Common myeloid progenitor, CD34-positive (primary cell): ENCODE measurements at regions not wholly inside any gene's neighbourhood (a gene's known extent, or its start where the extent isn't known, plus 50 kb on each side); places are given as distances from the start of the nearest gene placed in this dataset.

Experiments
- CTCF ChIA-PET: fragments of 350-600 bp; sonication (Branson Sonifier 250); formaldehyde crosslinking; loops from one replicate; lab custom pipeline; 2021; ENCODE audit warnings: antibody characterized with exemption; lab: Charles Lee
- POLR2A ChIA-PET: fragments of 350-600 bp; sonication (Branson Sonifier 250); formaldehyde crosslinking; loops from one replicate; lab custom pipeline; 2021; ENCODE audit warnings: antibody characterized with exemption; lab: Charles Lee
- DNase-seq, 3 donors: peaks; one replicate each; pipeline versions ENCODE4 v3.0.0 to v3.0.0-alpha.2; 2013
- H3K27ac ChIP-seq, 2 experiments: 1 replicate in 1 of 2; 2 replicates in 1 of 2; pipeline ENCODE4 v1.7.0; 2013; ENCODE audit warnings: inconsistent platforms in 2 of 2, low read length in 2 of 2, mild to moderate bottlenecking in 2 of 2, low read depth in 1 of 2, moderate library complexity in 1 of 2; ENCODE audit not compliant: severe bottlenecking in 2 of 2, insufficient read depth in 1 of 2, poor library complexity in 1 of 2
- H3K27me3 ChIP-seq, 5 experiments: replicated peaks in 2 of 5; 1 replicate in 3 of 5; 2 replicates in 2 of 5; pipeline versions ENCODE4 v1.6.1 to v1.7.0; 2013; ENCODE audit warnings: low read length in 4 of 5, mild to moderate bottlenecking in 2 of 5, moderate library complexity in 2 of 5, inconsistent platforms in 1 of 5; ENCODE audit not compliant: insufficient read depth in 5 of 5, control insufficient read depth in 4 of 5
- H3K36me3 ChIP-seq, 4 experiments: 1 replicate in 2 of 4; 2 replicates in 2 of 4; pipeline versions ENCODE4 v1.6.1 to v1.7.0; 2013; ENCODE audit warnings: low read length in 3 of 4, control low read depth in 1 of 4, mild to moderate bottlenecking in 1 of 4; ENCODE audit not compliant: control insufficient read depth in 4 of 4, insufficient read depth in 4 of 4
- H3K4me1 ChIP-seq, 4 experiments: 1 replicate in 3 of 4; 2 replicates in 1 of 4; pipeline versions ENCODE4 v1.6.1 to v1.7.1; 2013; ENCODE audit warnings: low read length in 3 of 4, mild to moderate bottlenecking in 3 of 4, control low read depth in 1 of 4, inconsistent platforms in 1 of 4, moderate library complexity in 1 of 4; ENCODE audit not compliant: control insufficient read depth in 4 of 4, insufficient read depth in 4 of 4; ENCODE audit errors: control extremely low read depth in 1 of 4
- H3K4me3 ChIP-seq, 7 experiments: 1 replicate in 4 of 7; 2 replicates in 3 of 7; pipeline versions ENCODE4 v1.5.1 to v1.7.0; 2013; ENCODE audit warnings: mild to moderate bottlenecking in 7 of 7, low read length in 6 of 7, moderate library complexity in 6 of 7, inconsistent platforms in 2 of 7, low read depth in 2 of 7, control low read depth in 1 of 7; ENCODE audit not compliant: insufficient read depth in 4 of 7, control insufficient read depth in 1 of 7; ENCODE audit errors: extremely low read depth in 1 of 7
- H3K9me3 ChIP-seq, 5 experiments: 1 replicate in 4 of 5; 2 replicates in 1 of 5; pipeline versions ENCODE4 v1.6.1 to v1.7.1; 2013; ENCODE audit warnings: low read length in 4 of 5, mild to moderate bottlenecking in 2 of 5, inconsistent platforms in 1 of 5, low read depth in 1 of 5, moderate library complexity in 1 of 5; ENCODE audit not compliant: control insufficient read depth in 4 of 5, insufficient read depth in 2 of 5; ENCODE audit errors: control extremely low read depth in 1 of 5
- WGBS: methylation state at CpG from one replicate; pipeline ENCODE4 v1.1.5; 2013; ENCODE audit not compliant: insufficient coverage; 5-methylcytosine and 5-hydroxymethylcytosine counted together

- no peak overlapping the region for H3K27ac ChIP-seq
- ChIA-PET CTCF (interaction anchor here (1.4 kb wide), 1 partner anchor 935 kb away, joined by 4 read pairs; no protein-coding TSS in a partner anchor), POLR2A (no interaction called here)
- no peaks in the 10 kb centered on the region for H3K36me3 ChIP-seq
- no peaks in the 10 kb centered on the region for H3K27me3 ChIP-seq
- H3K9me3 ChIP-seq = no peaks in the 10 kb centered on the region
- peak in 1 of 3 donors; percentile 45 for DNase-seq
- no peak overlapping the region for H3K4me3 ChIP-seq
- H3K4me1 ChIP-seq = no peaks in the 10 kb centered on the region
These were observed 80.9 kb upstream of the HTR1E start for GRCh38 chr6:86856379-86856778.

GRCh38 chr6:86848986-86849385 lies 88.3 kb upstream of the HTR1E start:
- no peaks in the 10 kb centered on the region for H3K36me3 ChIP-seq
- no peak for DNase-seq
- H3K27me3 ChIP-seq = no peaks in the 10 kb centered on the region
- POLR2A ChIA-PET = no interaction called here
- H3K4me3 ChIP-seq = no peak overlapping the region
- H3K4me1 ChIP-seq = no peaks in the 10 kb centered on the region
- H3K9me3 ChIP-seq = no peaks in the 10 kb centered on the region
- no peak overlapping the region for H3K27ac ChIP-seq
- CTCF ChIA-PET = no interaction called here

- DNase-seq = no peak
- H3K9me3 ChIP-seq = no peaks in the 10 kb centered on the region
- ChIA-PET POLR2A (no interaction called here), CTCF (no interaction called here)
- no peak overlapping the region for H3K27ac ChIP-seq
- no peaks in the 10 kb centered on the region for H3K27me3 ChIP-seq
- H3K4me3 ChIP-seq = no peak overlapping the region
- no peaks in the 10 kb centered on the region for H3K36me3 ChIP-seq
- H3K4me1 ChIP-seq = no peaks in the 10 kb centered on the region
These were observed 104.6 kb upstream of the HTR1E start for GRCh38 chr6:86832686-86833085.

GRCh38 chr6:86825436-86825835 lies 111.9 kb upstream of the HTR1E start:
- Histone ChIP-seq H3K27me3 (no peaks in the 10 kb centered on the region), H3K9me3 (no peaks in the 10 kb centered on the region), H3K4me1 (no peaks in the 10 kb centered on the region), H3K36me3 (no peaks in the 10 kb centered on the region), H3K4me3 (no peak overlapping the region), H3K27ac (no peak overlapping the region)
- no peak for DNase-seq
- ChIA-PET POLR2A (no interaction called here), CTCF (no interaction called here)
- WGBS = no CpG with 5 or more reads among the region's 3 CpGs

DNA sequence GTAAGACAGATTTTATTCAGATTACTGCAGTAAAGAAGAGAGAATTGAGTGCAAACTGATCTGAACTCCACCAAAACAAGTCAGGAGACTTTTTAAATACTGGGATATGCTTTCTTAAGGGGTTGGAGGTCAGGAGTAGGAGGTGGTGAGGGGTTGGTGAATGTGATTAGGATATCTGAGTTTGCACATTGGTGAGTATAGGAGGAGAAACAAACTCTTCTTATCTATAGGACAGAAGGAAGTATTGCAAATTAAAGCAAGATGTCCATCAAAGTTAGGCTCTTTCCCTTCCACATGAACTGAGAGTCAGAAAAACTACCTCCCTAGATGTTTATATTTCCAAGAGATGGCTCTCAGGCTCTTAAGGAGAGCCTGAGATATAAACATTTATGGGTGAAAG lies 114.6 kb upstream of the HTR1E start:
- no peaks in the 10 kb centered on the region for H3K4me1 ChIP-seq
- no peaks in the 10 kb centered on the region for H3K27me3 ChIP-seq
- no peaks in the 10 kb centered on the region for H3K36me3 ChIP-seq
- CTCF ChIA-PET = no interaction called here
- no peak overlapping the region for H3K27ac ChIP-seq
- no peak for DNase-seq
- H3K9me3 ChIP-seq = no peaks in the 10 kb centered on the region
- POLR2A ChIA-PET = no interaction called here
- H3K4me3 ChIP-seq = no peak overlapping the region

DNA sequence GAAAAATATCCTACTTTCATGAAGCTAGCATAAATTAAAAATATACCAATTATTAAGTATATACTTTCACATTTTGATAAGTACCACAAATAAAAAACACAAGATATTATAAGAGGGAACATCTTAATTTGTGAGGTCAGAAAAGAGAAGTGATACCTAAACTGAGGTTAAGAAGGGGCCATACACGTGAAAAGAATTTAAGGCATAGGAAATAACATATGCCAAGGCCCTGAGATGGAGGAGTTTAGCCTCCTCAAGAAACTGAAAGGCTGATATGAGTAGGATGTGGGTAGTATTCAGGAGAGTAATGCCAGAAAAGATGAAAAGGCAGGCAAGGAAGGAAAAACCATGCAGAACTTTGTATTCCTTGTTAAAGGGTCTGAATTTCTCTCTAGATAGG lies 116.6 kb upstream of the HTR1E start:
- DNase-seq = no peak
- no peaks in the 10 kb centered on the region for H3K36me3 ChIP-seq
- CTCF ChIA-PET = no interaction called here
- no peak overlapping the region for H3K27ac ChIP-seq
- POLR2A ChIA-PET = no interaction called here
- H3K27me3 ChIP-seq = no peaks in the 10 kb centered on the region
- WGBS = 43% methylated on average over 1 of the region's 1 CpG
- H3K9me3 ChIP-seq = peaks cover 0 to under 1% (median 0%) of the 10 kb centered on the region in 5 experiments
- no peak overlapping the region for H3K4me3 ChIP-seq
- no peaks in the 10 kb centered on the region for H3K4me1 ChIP-seq

- H3K36me3 ChIP-seq = no peaks in the 10 kb centered on the region
- POLR2A ChIA-PET = no interaction called here
- H3K27me3 ChIP-seq = no peaks in the 10 kb centered on the region
- H3K4me3 ChIP-seq = no peak overlapping the region
- CTCF ChIA-PET = no interaction called here
- WGBS = no CpG with 5 or more reads among the region's 1 CpG
- no peak for DNase-seq
- no peak overlapping the region for H3K27ac ChIP-seq
- H3K9me3 ChIP-seq = no peaks in the 10 kb centered on the region
- no peaks in the 10 kb centered on the region for H3K4me1 ChIP-seq
These were observed 143.7 kb upstream of the HTR1E start for GRCh38 chr6:86793649-86794048.

- H3K4me3 ChIP-seq = no peak overlapping the region
- ChIA-PET POLR2A (no interaction called here), CTCF (no interaction called here)
- no peaks in the 10 kb centered on the region for H3K36me3 ChIP-seq
- no peaks in the 10 kb centered on the region for H3K4me1 ChIP-seq
- no CpG with 5 or more reads among the region's 1 CpG for WGBS
- no peak overlapping the region for H3K27ac ChIP-seq
- H3K27me3 ChIP-seq = no peaks in the 10 kb centered on the region
- H3K9me3 ChIP-seq = peaks cover 0 to 1% (median 0%) of the 10 kb centered on the region in 5 experiments
- no peak for DNase-seq
These were observed 145.9 kb upstream of the HTR1E start for GRCh38 chr6:86791476-86791875.
